CD4-positive, CD25-positive, alpha-beta regulatory T cell (primary cell): ENCODE measurements at regions not wholly inside any gene's neighbourhood (a gene's known extent, or its start where the extent isn't known, plus 50 kb on each side); places are given as distances from the start of the nearest gene placed in this dataset.

Experiments
- ATAC-seq, 2 donors: fragments of 150-1000 bp; cut with Tn5 transposase; one replicate each; pipeline ENCODE4 v1.10.0; 2021; ENCODE audit warnings: low read depth in 2 of 2, moderate number of reproducible peaks in 2 of 2, moderate library complexity in 1 of 2
- DNase-seq, 3 donors: peaks; one replicate each; pipeline versions ENCODE4 v3.0.0 to v3.0.0-alpha.2; 2012 to 2022; ENCODE audit warnings: mixed read lengths in 1 of 3
- H3K27ac ChIP-seq: one replicate; pipeline ENCODE4 v1.7.0; 2013; ENCODE audit warnings: mild to moderate bottlenecking, low read length; ENCODE audit not compliant: insufficient read depth, poor library complexity, severe bottlenecking
- H3K27me3 ChIP-seq: one replicate; pipeline ENCODE4 v1.7.0; 2013; ENCODE audit warnings: low read length; ENCODE audit not compliant: control insufficient read depth, insufficient read depth
- H3K36me3 ChIP-seq: one replicate; pipeline ENCODE4 v1.7.0; 2013; ENCODE audit warnings: mild to moderate bottlenecking, low read length, moderate library complexity; ENCODE audit not compliant: control insufficient read depth, insufficient read depth
- H3K4me1 ChIP-seq: 2 replicates; pipeline ENCODE4 v1.7.0; 2013; ENCODE audit warnings: mild to moderate bottlenecking, low read length; ENCODE audit not compliant: insufficient read depth, control insufficient read depth, poor library complexity, severe bottlenecking
- H3K4me3 ChIP-seq: one replicate; pipeline ENCODE4 v1.7.0; 2013; ENCODE audit warnings: low read depth, mild to moderate bottlenecking, low read length, moderate library complexity
- H3K9me3 ChIP-seq, 2 experiments: 1 replicate in 1 of 2; 2 replicates in 1 of 2; pipeline ENCODE4 v1.7.0; 2013; ENCODE audit warnings: low read length in 2 of 2, mild to moderate bottlenecking in 1 of 2, moderate library complexity in 1 of 2; ENCODE audit not compliant: control insufficient read depth in 2 of 2
- H3K27ac Mint-ChIP-seq, 3 donors: one replicate each; pipeline ENCODE4 v1.8.0; 2020 to 2022; ENCODE audit warnings: mild to moderate bottlenecking in 3 of 3, mixed read lengths in 3 of 3, moderate library complexity in 2 of 3
- H3K27me3 Mint-ChIP-seq: one replicate; pipeline ENCODE4 v1.8.0; 2022; ENCODE audit warnings: mild to moderate bottlenecking, mixed read lengths
- H3K36me3 Mint-ChIP-seq: one replicate; pipeline ENCODE4 v1.8.0; 2020; ENCODE audit warnings: mixed read lengths
- H3K4me1 Mint-ChIP-seq, 4 donors: one replicate each; pipeline ENCODE4 v1.8.0; 2020 to 2022; ENCODE audit warnings: mixed read lengths in 4 of 4, mild to moderate bottlenecking in 1 of 4
- H3K4me3 Mint-ChIP-seq, 4 donors: one replicate each; pipeline ENCODE4 v1.8.0; 2020 to 2022; ENCODE audit warnings: mild to moderate bottlenecking in 4 of 4, mixed read lengths in 4 of 4, moderate library complexity in 3 of 4
- H3K9me3 Mint-ChIP-seq, 7 donors: one replicate each; pipeline ENCODE4 v1.8.0; 2020 to 2022; ENCODE audit warnings: mixed read lengths in 7 of 7, mild to moderate bottlenecking in 3 of 7, moderate library complexity in 2 of 7

- Mint-ChIP-seq H3K27ac (no peak overlapping the region), H3K4me3 (no peak overlapping the region), H3K27me3 (no peaks in the 10 kb centered on the region), H3K4me1 (no peaks in the 10 kb centered on the region), H3K9me3 (peaks cover 0 to 7% (median 1%) of the 10 kb centered on the region in 7 donors), H3K36me3 (no peaks in the 10 kb centered on the region)
- peaks cover 3 to 5% of the 10 kb centered on the region in 2 experiments for H3K9me3 ChIP-seq
- H3K36me3 ChIP-seq, result no peaks in the 10 kb centered on the region
- no peak for DNase-seq
- H3K27me3 ChIP-seq, result no peaks in the 10 kb centered on the region
- H3K4me3 ChIP-seq, result no peak overlapping the region
- no peak overlapping the region for H3K27ac ChIP-seq
- no peak for ATAC-seq
- no peaks in the 10 kb centered on the region for H3K4me1 ChIP-seq
Observed at GRCh38 chr5:4203146-4203545, 607.5 kb downstream of the IRX1 start.

DNA sequence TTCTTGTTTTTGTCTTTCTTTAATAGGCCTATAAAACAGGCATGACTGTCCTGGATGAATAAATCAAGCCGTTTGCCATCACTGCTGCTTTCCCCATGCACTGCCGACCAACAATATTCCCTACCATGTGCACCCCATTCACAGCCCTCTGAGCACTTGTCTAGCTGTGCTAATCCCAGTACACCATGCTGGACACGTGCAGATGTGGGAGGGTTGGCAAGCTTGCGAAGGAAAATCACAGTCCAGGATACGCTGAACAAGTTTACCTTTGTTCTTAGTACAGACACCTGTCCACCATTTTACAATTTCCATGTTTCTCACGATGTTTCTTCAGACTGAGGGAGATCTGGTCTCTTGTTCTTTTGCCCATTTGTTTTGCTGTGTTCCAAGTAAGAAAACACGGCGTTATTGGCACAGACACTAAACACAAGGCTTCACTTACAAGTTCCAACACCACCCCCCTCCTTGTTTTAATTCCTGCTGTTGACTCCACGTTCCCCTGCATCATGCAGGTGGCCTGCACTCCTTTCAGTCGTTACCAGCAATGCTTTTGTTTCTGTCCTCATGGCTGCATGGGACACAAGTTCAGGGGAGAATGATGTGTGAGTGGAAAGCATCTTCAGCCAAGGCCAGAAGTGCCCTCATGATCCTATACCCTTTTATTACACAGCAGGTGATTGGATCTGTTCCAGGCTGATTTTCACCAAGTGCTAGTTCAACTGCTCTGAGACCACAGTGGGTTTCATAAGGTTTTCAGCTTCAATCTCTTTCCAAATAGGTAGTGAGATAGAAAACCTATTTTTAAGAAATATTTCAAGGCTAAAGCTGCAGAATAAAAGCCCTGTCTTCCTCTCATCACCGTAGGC is 608.9 kb downstream of the IRX1 start:
- H3K27ac Mint-ChIP-seq, result no peak overlapping the region
- no peaks in the 10 kb centered on the region for H3K4me1 ChIP-seq
- no peaks in the 10 kb centered on the region for H3K4me1 Mint-ChIP-seq
- no peaks in the 10 kb centered on the region for H3K36me3 ChIP-seq
- DNase-seq (no peak), ATAC-seq (no peak)
- H3K4me3 Mint-ChIP-seq, result no peak overlapping the region
- H3K9me3 Mint-ChIP-seq, result peaks cover 2 to 14% (median 7%) of the 10 kb centered on the region in 7 donors
- H3K27me3 Mint-ChIP-seq, result no peaks in the 10 kb centered on the region
- no peak overlapping the region for H3K4me3 ChIP-seq
- H3K36me3 Mint-ChIP-seq, result no peaks in the 10 kb centered on the region
- no peak overlapping the region for H3K27ac ChIP-seq
- H3K9me3 ChIP-seq, result peaks cover 3 to 11% of the 10 kb centered on the region in 2 experiments
- H3K27me3 ChIP-seq, result no peaks in the 10 kb centered on the region

- H3K27me3 Mint-ChIP-seq, result no peaks in the 10 kb centered on the region
- Histone ChIP-seq H3K36me3 (no peaks in the 10 kb centered on the region), H3K27me3 (no peaks in the 10 kb centered on the region), H3K27ac (no peak overlapping the region), H3K9me3 (peaks cover 3 to 11% of the 10 kb centered on the region in 2 experiments), H3K4me3 (no peak overlapping the region), H3K4me1 (no peaks in the 10 kb centered on the region)
- no peak for ATAC-seq
- no peaks in the 10 kb centered on the region for H3K4me1 Mint-ChIP-seq
- peaks cover 4 to 14% (median 9%) of the 10 kb centered on the region in 7 donors for H3K9me3 Mint-ChIP-seq
- DNase-seq, result no peak
- H3K4me3 Mint-ChIP-seq, result no peak overlapping the region
- no peaks in the 10 kb centered on the region for H3K36me3 Mint-ChIP-seq
- no peak overlapping the region for H3K27ac Mint-ChIP-seq
Observed at GRCh38 chr5:4205398-4205797, 609.8 kb downstream of the IRX1 start.

DNA sequence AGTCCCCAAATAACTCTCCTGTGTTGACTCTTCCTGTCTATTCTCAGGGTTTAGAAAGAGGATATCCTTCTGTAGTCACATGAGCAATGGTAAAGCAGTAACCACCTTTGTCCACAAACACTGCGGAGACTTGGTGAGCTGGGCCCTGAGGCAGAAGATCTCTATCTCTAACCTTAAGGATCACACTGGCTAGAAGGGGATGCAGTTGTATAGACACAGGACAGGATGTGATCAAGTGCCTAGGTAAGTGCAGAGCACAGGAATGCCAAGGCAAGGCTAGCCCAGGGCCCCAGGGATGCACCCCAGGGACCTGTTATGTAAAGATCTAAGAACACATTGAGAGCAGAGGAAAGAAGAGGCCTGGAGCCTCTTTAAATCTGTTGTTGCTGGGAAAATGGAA is 610.5 kb downstream of the IRX1 start:
- no peaks in the 10 kb centered on the region for H3K36me3 Mint-ChIP-seq
- no peaks in the 10 kb centered on the region for H3K36me3 ChIP-seq
- ATAC-seq, result no peak

DNA sequence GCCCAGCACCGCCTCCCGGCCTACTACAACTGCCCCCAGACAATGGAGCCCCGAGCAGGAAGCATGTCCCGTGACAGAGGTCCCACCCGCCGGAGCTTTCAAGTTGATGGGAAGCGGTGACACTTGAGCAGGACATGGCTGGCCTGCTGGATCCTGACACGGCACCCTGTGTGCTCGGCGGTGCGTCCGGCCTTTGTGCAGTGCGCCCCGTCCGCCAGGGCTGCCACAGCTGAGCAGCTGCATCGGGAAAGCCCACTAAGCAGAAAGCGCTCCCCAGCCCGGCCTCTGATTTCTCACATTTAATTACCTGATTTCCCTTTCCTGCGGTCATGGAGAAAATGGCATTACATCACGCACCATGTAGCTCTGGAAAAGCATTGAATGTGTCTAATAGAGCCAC is 611.9 kb downstream of the IRX1 start:
- Histone ChIP-seq H3K27me3 (no peaks in the 10 kb centered on the region), H3K9me3 (peaks cover 6 to 11% of the 10 kb centered on the region in 2 experiments), H3K4me3 (no peak overlapping the region), H3K4me1 (no peaks in the 10 kb centered on the region), H3K36me3 (no peaks in the 10 kb centered on the region), H3K27ac (no peak overlapping the region)
- no peaks in the 10 kb centered on the region for H3K4me1 Mint-ChIP-seq
- ATAC-seq (no peak), DNase-seq (no peak)
- no peak overlapping the region for H3K4me3 Mint-ChIP-seq
- H3K36me3 Mint-ChIP-seq, result no peaks in the 10 kb centered on the region
- no peak overlapping the region for H3K27ac Mint-ChIP-seq
- H3K9me3 Mint-ChIP-seq, result peaks cover 4 to 17% (median 7%) of the 10 kb centered on the region in 7 donors
- no peaks in the 10 kb centered on the region for H3K27me3 Mint-ChIP-seq

More for the DNA sequence above, 610.5 kb downstream of the IRX1 start:
- Mint-ChIP-seq H3K27ac (no peak overlapping the region), H3K4me3 (no peak overlapping the region), H3K4me1 (no peaks in the 10 kb centered on the region), H3K9me3 (peaks cover 4 to 14% (median 7%) of the 10 kb centered on the region in 7 donors), H3K27me3 (no peaks in the 10 kb centered on the region)
- H3K4me1 ChIP-seq, result no peaks in the 10 kb centered on the region
- DNase-seq, result no peak
- no peaks in the 10 kb centered on the region for H3K27me3 ChIP-seq
- no peak overlapping the region for H3K4me3 ChIP-seq
- no peak overlapping the region for H3K27ac ChIP-seq
- peaks cover 5 to 11% of the 10 kb centered on the region in 2 experiments for H3K9me3 ChIP-seq

DNA sequence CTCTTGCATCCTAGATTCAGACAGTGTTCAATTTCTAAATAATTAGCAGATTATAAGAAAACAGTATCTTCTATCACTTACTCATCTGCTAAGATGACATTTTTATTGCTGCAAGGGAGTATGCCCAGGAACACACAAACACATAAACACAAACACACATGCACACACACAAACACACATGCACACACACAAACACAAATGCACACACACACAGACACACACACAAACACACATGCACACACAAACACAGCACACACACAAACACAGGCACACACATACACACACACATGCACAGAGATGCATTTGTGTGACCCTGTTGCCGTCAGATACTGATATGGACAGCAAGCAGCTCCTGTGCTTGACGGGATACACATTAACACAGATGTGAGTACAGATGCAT is 612.9 kb downstream of the IRX1 start:
- no peaks in the 10 kb centered on the region for H3K27me3 Mint-ChIP-seq
- H3K4me3 ChIP-seq, result no peak overlapping the region
- peak overlapping the region in 1 of 3 donors; percentile 67 for H3K27ac Mint-ChIP-seq
- DNase-seq, result no peak
- no peaks in the 10 kb centered on the region for H3K4me1 ChIP-seq
- peaks cover 5 to 25% (median 9%) of the 10 kb centered on the region in 7 donors for H3K9me3 Mint-ChIP-seq
- H3K4me1 Mint-ChIP-seq, result no peaks in the 10 kb centered on the region
- peaks cover 6 to 11% of the 10 kb centered on the region in 2 experiments for H3K9me3 ChIP-seq
- H3K36me3 Mint-ChIP-seq, result no peaks in the 10 kb centered on the region
- no peak overlapping the region for H3K4me3 Mint-ChIP-seq
- no peak for ATAC-seq
- no peak overlapping the region for H3K27ac ChIP-seq
- H3K27me3 ChIP-seq, result no peaks in the 10 kb centered on the region
- no peaks in the 10 kb centered on the region for H3K36me3 ChIP-seq

- H3K36me3 ChIP-seq, result no peaks in the 10 kb centered on the region
- peaks cover 6 to 11% of the 10 kb centered on the region in 2 experiments for H3K9me3 ChIP-seq
- ATAC-seq (peak in 1 of 2 donors; percentile 28), DNase-seq (no peak)
- no peaks in the 10 kb centered on the region for H3K27me3 ChIP-seq
- H3K27me3 Mint-ChIP-seq, result no peaks in the 10 kb centered on the region
- no peak overlapping the region for H3K27ac Mint-ChIP-seq
- no peak overlapping the region for H3K4me3 ChIP-seq
- no peaks in the 10 kb centered on the region for H3K4me1 Mint-ChIP-seq
- no peak overlapping the region for H3K27ac ChIP-seq
- H3K9me3 Mint-ChIP-seq, result peaks cover 6 to 30% (median 9%) of the 10 kb centered on the region in 7 donors
- H3K4me3 Mint-ChIP-seq, result no peak overlapping the region
- H3K4me1 ChIP-seq, result no peaks in the 10 kb centered on the region
- no peaks in the 10 kb centered on the region for H3K36me3 Mint-ChIP-seq
Observed at GRCh38 chr5:4208996-4209395, 613.4 kb downstream of the IRX1 start.
